WTC11 (cell line): ENCODE measurements at regions not wholly inside any gene's neighbourhood (a gene's known extent, or its start where the extent isn't known, plus 50 kb on each side); places are given as distances from the start of the nearest gene placed in this dataset.

Experiments
- ATAC-seq: fragments of 200-7000 bp; cut with Tn5 transposase; 2 replicates; pipeline ENCODE4 v1.10.0; 2021; ENCODE audit warnings: mild to moderate bottlenecking, moderate library complexity
- CTCF ChIA-PET: fragments of 300-600 bp; sonication (Branson Sonifier 250); formaldehyde crosslinking; loops from one replicate; lab custom pipeline; 2021; ENCODE audit warnings: antibody characterized with exemption; lab: Charles Lee
- POLR2A ChIA-PET: fragments of 350-600 bp; sonication (Branson Sonifier 250); formaldehyde crosslinking; loops from one replicate; lab custom pipeline; 2021; ENCODE audit warnings: antibody characterized with exemption; lab: Charles Lee
- DNase-seq: peaks from one replicate; pipeline ENCODE4 v3.0.0; 2021; ENCODE audit warnings: low spot score
- H3K27ac Mint-ChIP-seq: 2 replicates; pipeline ENCODE4 v1.8.0; 2021; ENCODE audit warnings: mixed read lengths
- H3K27me3 Mint-ChIP-seq: 2 replicates; pipeline ENCODE4 v1.8.0; 2021; ENCODE audit warnings: low read depth, mild to moderate bottlenecking, moderate library complexity, mixed read lengths
- H3K36me3 Mint-ChIP-seq: 2 replicates; pipeline ENCODE4 v1.8.0; 2021; ENCODE audit warnings: mixed read lengths
- H3K4me1 Mint-ChIP-seq: 2 replicates; pipeline ENCODE4 v1.8.0; 2022; ENCODE audit warnings: mixed read lengths
- H3K4me3 Mint-ChIP-seq: 2 replicates; pipeline ENCODE4 v1.8.0; 2021; ENCODE audit warnings: mild to moderate bottlenecking, moderate library complexity, mixed read lengths
- H3K9me3 Mint-ChIP-seq: 2 replicates; pipeline ENCODE4 v1.8.0; 2021; ENCODE audit warnings: mixed read lengths
- CREB1 ChIP-seq: sonication (generic); formaldehyde crosslinking; IDR thresholded peaks from 2 replicates; pipeline ENCODE4 v1.8.0; 2023; ENCODE audit warnings: mild to moderate bottlenecking, missing genetic modification reagents
- CREM ChIP-seq: sonication (generic); formaldehyde crosslinking; IDR thresholded peaks from 2 replicates; pipeline ENCODE4 v1.8.1; 2022; ENCODE audit warnings: mild to moderate bottlenecking, missing genetic modification reagents, moderate library complexity
- ESRRA ChIP-seq: sonication (generic); formaldehyde crosslinking; IDR thresholded peaks from 2 replicates; pipeline ENCODE4 v1.8.1; 2022; ENCODE audit warnings: mild to moderate bottlenecking, missing genetic modification reagents, borderline replicate concordance
- FOXJ3 ChIP-seq: sonication (generic); formaldehyde crosslinking; IDR thresholded peaks from 2 replicates; pipeline ENCODE4 v1.9.0; 2021; ENCODE audit warnings: missing genetic modification reagents, mild to moderate bottlenecking, borderline replicate concordance
- GABPB1 ChIP-seq: sonication (generic); formaldehyde crosslinking; IDR thresholded peaks from 2 replicates; pipeline ENCODE4 v1.8.1; 2023; ENCODE audit warnings: mild to moderate bottlenecking, missing genetic modification reagents
- HMGA2 ChIP-seq: fragments of 250-450 bp; sonication (Bioruptor Pico); IDR thresholded peaks from 2 replicates; pipeline ENCODE4 v1.4.0; 2021; ENCODE audit warnings: mild to moderate bottlenecking, moderate library complexity
- MYBL2 ChIP-seq: sonication (generic); formaldehyde crosslinking; IDR thresholded peaks from 2 replicates; pipeline ENCODE4 v1.8.1; 2023; ENCODE audit warnings: mild to moderate bottlenecking, moderate library complexity, missing genetic modification reagents
- NFE2L1 ChIP-seq: sonication (generic); formaldehyde crosslinking; IDR thresholded peaks from 2 replicates; pipeline ENCODE4 v1.8.1; 2023; ENCODE audit warnings: missing genetic modification reagents
- NR2C2 ChIP-seq: sonication (generic); formaldehyde crosslinking; IDR thresholded peaks from 2 replicates; pipeline ENCODE4 v1.8.0; 2022; ENCODE audit warnings: mild to moderate bottlenecking, missing genetic modification reagents
- SOX15 ChIP-seq: fragments of 250-450 bp; sonication (Bioruptor Pico); IDR thresholded peaks from 2 replicates; pipeline ENCODE4 v1.9.0; 2021; ENCODE audit warnings: mild to moderate bottlenecking
- TEAD1 ChIP-seq: sonication (generic); formaldehyde crosslinking; IDR thresholded peaks from 2 replicates; pipeline ENCODE4 v1.8.0; 2022; ENCODE audit warnings: mild to moderate bottlenecking, missing genetic modification reagents
- ZNF138 ChIP-seq: sonication (generic); formaldehyde crosslinking; conservative IDR thresholded peaks from 2 replicates; pipeline ENCODE4 v1.8.1; 2022; ENCODE audit warnings: mild to moderate bottlenecking, moderate library complexity, missing genetic modification reagents
- ZNF317 ChIP-seq: sonication (generic); formaldehyde crosslinking; IDR thresholded peaks from 2 replicates; pipeline ENCODE4 v1.8.1; 2023; ENCODE audit warnings: low read depth, mild to moderate bottlenecking, moderate library complexity, missing genetic modification reagents, borderline replicate concordance
- ZNF396 ChIP-seq: fragments of 250-450 bp; sonication (Bioruptor Pico); IDR thresholded peaks from 2 replicates; pipeline ENCODE4 v1.8.0; 2021; ENCODE audit warnings: mild to moderate bottlenecking, moderate library complexity, borderline replicate concordance
- ZNF423 ChIP-seq: fragments of 250-450 bp; sonication (Bioruptor Pico); IDR thresholded peaks from 2 replicates; pipeline ENCODE4 v2.1.2; 2022; ENCODE audit warnings: mild to moderate bottlenecking, moderate library complexity
- TF ChIP-seq, protein P1 (sequence below): sonication (generic); formaldehyde crosslinking; conservative IDR thresholded peaks from 2 replicates; pipeline ENCODE4 v1.8.1; 2023; ENCODE audit warnings: mild to moderate bottlenecking, low read depth, missing genetic modification reagents, moderate library complexity
- TF ChIP-seq, protein P2 (sequence below): fragments of 200-600 bp; IDR thresholded peaks from 2 replicates; pipeline ENCODE4 v1.8.0; 2022; ENCODE audit warnings: antibody characterized with exemption
- TF ChIP-seq, protein P3 (sequence below): fragments of 250-450 bp; sonication (Bioruptor Pico); conservative IDR thresholded peaks from 2 replicates; pipeline ENCODE4 v1.9.0; 2021; ENCODE audit warnings: mild to moderate bottlenecking
- TF ChIP-seq, protein P4 (sequence below): fragments of 250-450 bp; sonication (Bioruptor Pico); IDR thresholded peaks from 2 replicates; pipeline ENCODE4 v1.9.0; 2021; ENCODE audit warnings: mild to moderate bottlenecking
- TF ChIP-seq, protein P5 (sequence below): sonication (generic); formaldehyde crosslinking; IDR thresholded peaks from 2 replicates; pipeline ENCODE4 v1.8.0; 2022; ENCODE audit warnings: mild to moderate bottlenecking, missing genetic modification reagents
- TF ChIP-seq, protein P6 (sequence below): sonication (generic); formaldehyde crosslinking; IDR thresholded peaks from 2 replicates; pipeline ENCODE4 v1.8.1; 2022; ENCODE audit warnings: low read depth, mild to moderate bottlenecking, moderate library complexity, missing genetic modification reagents, borderline replicate concordance
- TF ChIP-seq, protein P7 (sequence below): sonication (generic); formaldehyde crosslinking; IDR thresholded peaks from 2 replicates; pipeline ENCODE4 v1.8.1; 2022; ENCODE audit warnings: low read depth, missing genetic modification reagents, borderline replicate concordance
- TF ChIP-seq, protein P8 (sequence below): fragments of 250-450 bp; sonication (Bioruptor Pico); IDR thresholded peaks from 2 replicates; pipeline ENCODE4 v2.1.2; 2022; ENCODE audit warnings: mild to moderate bottlenecking, moderate library complexity

DNA sequence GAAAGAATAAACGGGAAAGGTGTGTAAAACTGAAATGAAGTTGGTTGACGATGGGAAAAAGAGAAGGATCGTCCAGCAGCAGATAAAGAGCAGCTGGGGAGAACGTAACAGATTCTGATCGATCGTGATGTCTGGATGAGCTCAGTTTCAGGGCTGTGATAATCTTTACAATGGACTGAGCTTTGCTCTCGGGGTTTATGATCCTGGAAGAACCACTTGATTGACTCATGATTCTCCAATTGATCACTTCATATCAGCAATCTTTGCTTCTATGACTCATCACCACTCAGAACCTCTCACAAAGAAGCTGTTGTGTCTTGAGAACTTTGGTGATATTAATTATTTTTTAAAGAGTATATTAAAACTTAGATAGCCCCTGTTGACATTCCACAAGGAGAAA lies 690.7 kb downstream of the TUSC7 start:
- TF ChIP-seq, protein P1, sequence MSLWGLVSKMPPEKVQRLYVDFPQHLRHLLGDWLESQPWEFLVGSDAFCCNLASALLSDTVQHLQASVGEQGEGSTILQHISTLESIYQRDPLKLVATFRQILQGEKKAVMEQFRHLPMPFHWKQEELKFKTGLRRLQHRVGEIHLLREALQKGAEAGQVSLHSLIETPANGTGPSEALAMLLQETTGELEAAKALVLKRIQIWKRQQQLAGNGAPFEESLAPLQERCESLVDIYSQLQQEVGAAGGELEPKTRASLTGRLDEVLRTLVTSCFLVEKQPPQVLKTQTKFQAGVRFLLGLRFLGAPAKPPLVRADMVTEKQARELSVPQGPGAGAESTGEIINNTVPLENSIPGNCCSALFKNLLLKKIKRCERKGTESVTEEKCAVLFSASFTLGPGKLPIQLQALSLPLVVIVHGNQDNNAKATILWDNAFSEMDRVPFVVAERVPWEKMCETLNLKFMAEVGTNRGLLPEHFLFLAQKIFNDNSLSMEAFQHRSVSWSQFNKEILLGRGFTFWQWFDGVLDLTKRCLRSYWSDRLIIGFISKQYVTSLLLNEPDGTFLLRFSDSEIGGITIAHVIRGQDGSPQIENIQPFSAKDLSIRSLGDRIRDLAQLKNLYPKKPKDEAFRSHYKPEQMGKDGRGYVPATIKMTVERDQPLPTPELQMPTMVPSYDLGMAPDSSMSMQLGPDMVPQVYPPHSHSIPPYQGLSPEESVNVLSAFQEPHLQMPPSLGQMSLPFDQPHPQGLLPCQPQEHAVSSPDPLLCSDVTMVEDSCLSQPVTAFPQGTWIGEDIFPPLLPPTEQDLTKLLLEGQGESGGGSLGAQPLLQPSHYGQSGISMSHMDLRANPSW (CRISPR knock-in tag): no peak
- TF ChIP-seq MYBL2 (no peak), SOX15 (CRISPR knock-in tag) (no peak)
- TF ChIP-seq, protein P2, sequence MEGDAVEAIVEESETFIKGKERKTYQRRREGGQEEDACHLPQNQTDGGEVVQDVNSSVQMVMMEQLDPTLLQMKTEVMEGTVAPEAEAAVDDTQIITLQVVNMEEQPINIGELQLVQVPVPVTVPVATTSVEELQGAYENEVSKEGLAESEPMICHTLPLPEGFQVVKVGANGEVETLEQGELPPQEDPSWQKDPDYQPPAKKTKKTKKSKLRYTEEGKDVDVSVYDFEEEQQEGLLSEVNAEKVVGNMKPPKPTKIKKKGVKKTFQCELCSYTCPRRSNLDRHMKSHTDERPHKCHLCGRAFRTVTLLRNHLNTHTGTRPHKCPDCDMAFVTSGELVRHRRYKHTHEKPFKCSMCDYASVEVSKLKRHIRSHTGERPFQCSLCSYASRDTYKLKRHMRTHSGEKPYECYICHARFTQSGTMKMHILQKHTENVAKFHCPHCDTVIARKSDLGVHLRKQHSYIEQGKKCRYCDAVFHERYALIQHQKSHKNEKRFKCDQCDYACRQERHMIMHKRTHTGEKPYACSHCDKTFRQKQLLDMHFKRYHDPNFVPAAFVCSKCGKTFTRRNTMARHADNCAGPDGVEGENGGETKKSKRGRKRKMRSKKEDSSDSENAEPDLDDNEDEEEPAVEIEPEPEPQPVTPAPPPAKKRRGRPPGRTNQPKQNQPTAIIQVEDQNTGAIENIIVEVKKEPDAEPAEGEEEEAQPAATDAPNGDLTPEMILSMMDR: no peak
- Mint-ChIP-seq H3K4me1 (peaks cover 82% of the 10 kb centered on the region), H3K36me3 (no peaks in the 10 kb centered on the region; the same call in 1 of the 2 replicates), H3K4me3 (peak overlapping the region; percentile 57), H3K9me3 (no peaks in the 10 kb centered on the region), H3K27me3 (peaks cover 60% of the 10 kb centered on the region), H3K27ac (peak overlapping the region; percentile 63)
- ATAC-seq (no peak), DNase-seq (no peak)
- POLR2A ChIA-PET: no interaction called here
- CTCF ChIA-PET: interaction anchor here (0.7 to 1.9 kb wide), 5 partner anchors 39 to 629 kb away, joined by 3 to 13 read pairs (median 3); no protein-coding TSS in a partner anchor

DNA sequence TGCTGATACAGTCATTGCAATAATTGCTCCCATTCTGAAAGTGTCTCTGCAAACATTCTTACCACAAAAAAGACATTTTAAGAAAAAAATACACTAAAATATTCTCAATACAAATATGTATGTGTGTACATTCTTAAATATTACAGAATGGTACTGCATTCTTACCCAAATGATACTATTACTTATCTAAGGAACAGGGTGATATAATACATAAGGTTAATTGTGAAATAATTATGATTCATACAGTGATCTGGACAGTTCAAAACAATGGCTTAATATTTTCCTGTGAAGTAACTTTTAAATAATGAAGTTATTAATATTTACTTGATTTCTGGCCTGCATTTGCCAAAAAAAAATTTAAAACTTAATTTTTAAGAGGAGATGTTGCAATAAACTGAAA lies 694.6 kb downstream of the TUSC7 start:
- peaks cover 33% of the 10 kb centered on the region for H3K27me3 Mint-ChIP-seq
- TF ChIP-seq, protein P3, sequence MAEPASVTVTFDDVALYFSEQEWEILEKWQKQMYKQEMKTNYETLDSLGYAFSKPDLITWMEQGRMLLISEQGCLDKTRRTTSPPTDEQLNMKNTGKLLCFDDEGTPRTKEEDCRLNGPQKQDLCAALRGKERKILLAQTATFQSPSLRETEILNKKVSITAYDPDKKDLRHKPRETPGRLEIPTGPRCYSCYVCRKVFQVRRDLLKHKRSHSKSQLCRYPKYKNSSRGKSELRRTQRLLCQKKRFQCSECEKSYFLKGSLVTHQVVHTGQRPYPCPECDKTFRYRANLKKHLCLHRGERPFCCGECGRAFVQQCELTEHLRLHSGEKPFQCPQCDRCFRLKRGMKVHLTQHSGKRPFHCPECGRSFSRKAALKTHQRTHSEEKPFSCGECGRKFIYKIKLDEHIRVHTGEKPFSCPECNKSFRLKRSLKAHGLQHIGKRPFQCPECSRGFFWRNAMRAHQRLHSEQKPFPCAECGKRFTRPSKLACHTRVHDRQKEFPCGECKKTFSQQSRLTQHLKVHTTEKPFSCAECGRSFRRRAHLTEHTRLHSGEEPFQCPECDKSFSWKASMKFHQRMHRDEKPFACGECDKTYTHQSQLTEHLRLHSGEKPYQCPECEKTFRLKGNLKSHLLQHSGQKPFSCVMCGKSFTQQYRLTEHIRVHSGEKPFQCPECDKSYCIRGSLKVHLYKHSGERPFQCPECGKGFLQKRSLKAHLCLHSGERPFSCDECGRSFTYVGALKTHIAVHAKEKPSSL (CRISPR knock-in tag): no peak
- TF ChIP-seq CREM (CRISPR knock-in tag): no peak
- TF ChIP-seq ESRRA (CRISPR knock-in tag): no peak
- no peak for TF ChIP-seq NR2C2 (CRISPR knock-in tag)
- no peak for TF ChIP-seq ZNF396
- TF ChIP-seq GABPB1: no peak
- no peak for TF ChIP-seq ZNF423
- TF ChIP-seq CREB1 (CRISPR knock-in tag): no peak
- TF ChIP-seq, protein P4, sequence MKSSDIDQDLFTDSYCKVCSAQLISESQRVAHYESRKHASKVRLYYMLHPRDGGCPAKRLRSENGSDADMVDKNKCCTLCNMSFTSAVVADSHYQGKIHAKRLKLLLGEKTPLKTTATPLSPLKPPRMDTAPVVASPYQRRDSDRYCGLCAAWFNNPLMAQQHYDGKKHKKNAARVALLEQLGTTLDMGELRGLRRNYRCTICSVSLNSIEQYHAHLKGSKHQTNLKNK (CRISPR knock-in tag): no peak
- TF ChIP-seq HMGA2 (CRISPR knock-in tag): no peak
- TF ChIP-seq ZNF138 (CRISPR knock-in tag): no peak
- TF ChIP-seq MYBL2: no peak
- TF ChIP-seq, protein P5, sequence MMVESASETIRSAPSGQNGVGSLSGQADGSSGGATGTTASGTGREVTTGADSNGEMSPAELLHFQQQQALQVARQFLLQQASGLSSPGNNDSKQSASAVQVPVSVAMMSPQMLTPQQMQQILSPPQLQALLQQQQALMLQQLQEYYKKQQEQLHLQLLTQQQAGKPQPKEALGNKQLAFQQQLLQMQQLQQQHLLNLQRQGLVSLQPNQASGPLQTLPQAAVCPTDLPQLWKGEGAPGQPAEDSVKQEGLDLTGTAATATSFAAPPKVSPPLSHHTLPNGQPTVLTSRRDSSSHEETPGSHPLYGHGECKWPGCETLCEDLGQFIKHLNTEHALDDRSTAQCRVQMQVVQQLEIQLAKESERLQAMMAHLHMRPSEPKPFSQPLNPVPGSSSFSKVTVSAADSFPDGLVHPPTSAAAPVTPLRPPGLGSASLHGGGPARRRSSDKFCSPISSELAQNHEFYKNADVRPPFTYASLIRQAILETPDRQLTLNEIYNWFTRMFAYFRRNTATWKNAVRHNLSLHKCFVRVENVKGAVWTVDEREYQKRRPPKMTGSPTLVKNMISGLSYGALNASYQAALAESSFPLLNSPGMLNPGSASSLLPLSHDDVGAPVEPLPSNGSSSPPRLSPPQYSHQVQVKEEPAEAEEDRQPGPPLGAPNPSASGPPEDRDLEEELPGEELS (CRISPR knock-in tag): no peak
- TF ChIP-seq TEAD1 (CRISPR knock-in tag): no peak
- TF ChIP-seq, protein P6, sequence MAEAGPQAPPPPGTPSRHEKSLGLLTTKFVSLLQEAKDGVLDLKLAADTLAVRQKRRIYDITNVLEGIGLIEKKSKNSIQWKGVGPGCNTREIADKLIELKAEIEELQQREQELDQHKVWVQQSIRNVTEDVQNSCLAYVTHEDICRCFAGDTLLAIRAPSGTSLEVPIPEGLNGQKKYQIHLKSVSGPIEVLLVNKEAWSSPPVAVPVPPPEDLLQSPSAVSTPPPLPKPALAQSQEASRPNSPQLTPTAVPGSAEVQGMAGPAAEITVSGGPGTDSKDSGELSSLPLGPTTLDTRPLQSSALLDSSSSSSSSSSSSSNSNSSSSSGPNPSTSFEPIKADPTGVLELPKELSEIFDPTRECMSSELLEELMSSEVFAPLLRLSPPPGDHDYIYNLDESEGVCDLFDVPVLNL (CRISPR knock-in tag): no peak
- TF ChIP-seq, protein P7, sequence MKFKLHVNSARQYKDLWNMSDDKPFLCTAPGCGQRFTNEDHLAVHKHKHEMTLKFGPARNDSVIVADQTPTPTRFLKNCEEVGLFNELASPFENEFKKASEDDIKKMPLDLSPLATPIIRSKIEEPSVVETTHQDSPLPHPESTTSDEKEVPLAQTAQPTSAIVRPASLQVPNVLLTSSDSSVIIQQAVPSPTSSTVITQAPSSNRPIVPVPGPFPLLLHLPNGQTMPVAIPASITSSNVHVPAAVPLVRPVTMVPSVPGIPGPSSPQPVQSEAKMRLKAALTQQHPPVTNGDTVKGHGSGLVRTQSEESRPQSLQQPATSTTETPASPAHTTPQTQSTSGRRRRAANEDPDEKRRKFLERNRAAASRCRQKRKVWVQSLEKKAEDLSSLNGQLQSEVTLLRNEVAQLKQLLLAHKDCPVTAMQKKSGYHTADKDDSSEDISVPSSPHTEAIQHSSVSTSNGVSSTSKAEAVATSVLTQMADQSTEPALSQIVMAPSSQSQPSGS (CRISPR knock-in tag): no peak
- TF ChIP-seq, protein P8, sequence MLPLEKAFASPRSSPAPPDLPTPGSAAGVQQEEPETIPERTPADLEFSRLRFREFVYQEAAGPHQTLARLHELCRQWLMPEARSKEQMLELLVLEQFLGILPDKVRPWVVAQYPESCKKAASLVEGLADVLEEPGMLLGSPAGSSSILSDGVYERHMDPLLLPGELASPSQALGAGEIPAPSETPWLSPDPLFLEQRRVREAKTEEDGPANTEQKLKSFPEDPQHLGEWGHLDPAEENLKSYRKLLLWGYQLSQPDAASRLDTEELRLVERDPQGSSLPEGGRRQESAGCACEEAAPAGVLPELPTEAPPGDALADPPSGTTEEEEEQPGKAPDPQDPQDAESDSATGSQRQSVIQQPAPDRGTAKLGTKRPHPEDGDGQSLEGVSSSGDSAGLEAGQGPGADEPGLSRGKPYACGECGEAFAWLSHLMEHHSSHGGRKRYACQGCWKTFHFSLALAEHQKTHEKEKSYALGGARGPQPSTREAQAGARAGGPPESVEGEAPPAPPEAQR (CRISPR knock-in tag): no peak
- TF ChIP-seq NFE2L1 (CRISPR knock-in tag): no peak
- no peak for TF ChIP-seq ZNF317 (CRISPR knock-in tag)
- TF ChIP-seq FOXJ3 (CRISPR knock-in tag): no peak
- no peak overlapping the region for H3K4me3 Mint-ChIP-seq
- ChIA-PET CTCF (no interaction called here), POLR2A (no interaction called here)
- H3K27ac Mint-ChIP-seq: no peak overlapping the region
- ATAC-seq (no peak), DNase-seq (no peak)
- H3K9me3 Mint-ChIP-seq: peaks cover 1% of the 10 kb centered on the region; the same call in 1 of the 2 replicates
- H3K36me3 Mint-ChIP-seq: peaks cover under 1% of the 10 kb centered on the region; the same call in 1 of the 2 replicates
- H3K4me1 Mint-ChIP-seq: peaks cover 74% of the 10 kb centered on the region
